Activated CD4-positive, CD25-positive, alpha-beta regulatory T cell (primary cell): ENCODE measurements at regions not wholly inside any gene's neighbourhood (a gene's known extent, or its start where the extent isn't known, plus 50 kb on each side); places are given as distances from the start of the nearest gene placed in this dataset.

Experiments
- DNase-seq, 4 experiments: peaks; one replicate each; lab custom pipeline; 2025; lab: John Stamatoyannopoulos, UW

DNA sequence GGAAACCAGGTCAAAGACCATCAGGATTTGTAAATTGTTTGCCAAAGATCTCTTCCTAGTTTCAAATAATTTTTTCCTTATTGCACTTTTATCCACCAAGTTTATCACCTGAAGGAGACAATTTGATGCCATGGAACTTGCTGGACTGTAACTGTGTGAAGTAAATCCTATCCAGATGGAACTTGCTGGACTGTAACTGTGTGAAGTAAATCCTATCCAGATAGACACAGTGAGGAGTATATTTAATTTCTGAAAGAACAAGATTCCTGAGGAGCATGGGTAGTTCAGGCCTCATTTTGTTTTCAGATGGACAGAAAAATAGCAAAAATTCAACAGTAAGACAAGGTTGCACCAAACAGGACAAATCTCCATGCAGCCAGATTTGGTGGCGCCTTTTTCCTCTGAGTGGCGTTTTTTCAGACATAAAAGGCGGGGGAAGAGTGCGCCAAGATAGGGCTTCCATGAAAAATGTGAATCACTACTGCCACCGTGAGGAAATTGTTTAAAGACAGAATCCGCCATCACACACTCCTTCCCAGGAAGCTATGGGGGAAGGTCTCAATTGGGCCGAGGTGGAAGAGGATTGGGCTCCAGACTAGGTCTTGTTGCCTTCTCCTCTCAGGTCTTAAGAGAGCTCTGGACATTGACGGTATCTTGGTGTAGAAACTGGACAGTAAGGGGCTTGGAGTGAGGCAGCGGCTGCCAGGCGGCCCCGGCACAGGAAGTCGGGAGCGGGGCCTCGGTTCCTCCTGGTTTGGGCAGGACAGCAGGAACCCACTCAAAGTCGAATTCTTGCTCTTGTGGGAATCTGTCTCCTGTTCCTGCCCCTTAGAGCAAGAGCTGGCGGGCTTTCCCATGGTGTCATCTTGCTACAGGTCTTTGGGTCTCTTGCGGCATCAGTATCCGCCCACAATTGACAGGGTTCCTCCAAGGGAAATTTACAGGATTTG lies 234.7 kb downstream of the OR13H1 start:
- no peak for DNase-seq

DNA sequence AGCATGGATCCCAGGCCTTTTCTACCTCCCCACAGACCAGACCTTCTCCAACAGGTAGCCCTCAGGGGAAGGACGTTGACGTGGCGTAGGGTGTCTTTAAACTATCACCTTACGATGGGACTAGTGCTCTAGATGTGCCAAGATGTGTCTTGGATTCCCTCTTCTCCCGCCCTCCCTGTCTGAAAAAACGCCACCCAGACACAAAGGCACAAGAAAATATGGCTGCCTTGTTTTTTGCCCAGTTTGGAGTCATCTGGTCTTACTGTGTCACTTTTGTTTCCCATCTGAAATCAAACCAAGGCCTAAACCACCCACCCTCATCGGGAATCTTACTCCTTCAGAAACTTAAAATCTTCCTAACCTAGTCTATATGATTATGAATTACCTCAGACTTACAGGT lies 235.4 kb downstream of the OR13H1 start:
- DNase-seq, result no peak

DNA sequence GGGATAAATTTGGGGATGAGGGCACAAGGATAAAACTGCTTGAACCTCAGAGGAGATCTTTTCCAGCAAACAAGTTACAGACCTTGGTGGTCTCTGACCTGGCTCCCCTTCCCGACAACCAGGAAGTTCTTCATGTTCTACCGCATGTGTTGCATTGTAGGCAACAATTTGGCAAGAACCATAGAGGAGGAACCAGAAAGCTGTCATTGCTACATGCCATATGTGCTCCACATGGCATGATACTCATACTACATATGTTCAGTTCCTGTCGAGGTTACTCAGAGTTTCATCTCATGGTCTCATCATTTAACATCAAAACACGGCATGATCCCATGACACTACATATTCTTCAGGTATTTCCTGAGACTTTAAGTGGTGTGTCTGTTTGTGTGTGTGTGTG lies 235.9 kb downstream of the OR13H1 start:
- no peak for DNase-seq

DNA sequence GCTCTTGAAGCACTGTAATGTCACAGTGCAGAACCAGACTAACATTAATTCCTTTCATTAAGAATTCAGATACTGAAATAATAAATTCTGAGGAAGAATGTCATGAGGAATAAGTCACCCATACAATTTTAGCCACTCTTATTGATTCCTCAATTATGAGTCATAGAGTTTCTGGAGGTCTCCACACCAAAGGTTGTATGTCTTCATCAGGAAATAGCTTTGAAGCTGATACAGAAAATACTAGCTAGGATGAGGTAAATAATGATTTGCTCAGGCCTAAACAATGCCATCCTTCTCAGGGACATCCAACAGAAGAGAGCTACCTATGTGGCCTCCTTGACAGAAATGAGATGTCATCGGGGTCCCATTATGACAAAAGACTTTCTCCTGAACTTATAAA lies 238.8 kb downstream of the OR13H1 start:
- no peak for DNase-seq

DNA sequence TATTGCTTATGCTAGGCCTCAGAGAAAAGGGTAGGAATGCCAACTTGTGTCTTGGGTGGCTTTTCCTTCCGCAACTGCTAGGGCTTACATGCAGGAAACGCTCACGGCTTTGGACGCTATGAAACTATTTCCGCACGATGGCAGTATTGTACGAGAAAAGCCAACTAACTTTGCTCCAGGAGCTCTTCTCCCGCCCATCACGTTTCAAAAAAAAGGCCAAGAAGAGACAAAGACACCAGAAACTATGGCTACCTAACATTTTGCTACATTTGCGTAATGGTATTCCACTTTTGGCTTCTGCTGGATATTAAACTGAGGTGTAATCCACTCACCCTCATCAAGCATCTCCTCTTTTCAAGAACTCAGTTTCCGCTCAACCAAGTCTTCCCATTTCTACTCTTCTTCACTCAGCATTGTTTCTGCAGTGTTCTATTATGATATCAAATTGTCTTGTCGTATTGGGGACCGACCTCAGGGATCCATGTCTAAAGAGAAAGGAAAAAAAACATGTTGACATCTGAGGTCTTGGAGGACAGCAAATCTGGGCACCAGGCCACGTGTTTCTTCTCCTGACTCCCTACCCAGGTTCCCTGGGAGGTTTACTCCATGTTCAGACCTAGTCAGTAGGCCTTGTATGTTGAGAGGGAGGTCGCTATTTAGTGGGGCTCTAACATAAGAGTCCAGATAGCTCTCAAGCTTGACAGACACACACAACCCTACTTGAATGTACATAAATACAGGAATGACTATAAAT lies 239.4 kb upstream of the STK26 start:
- no peak for DNase-seq

DNA sequence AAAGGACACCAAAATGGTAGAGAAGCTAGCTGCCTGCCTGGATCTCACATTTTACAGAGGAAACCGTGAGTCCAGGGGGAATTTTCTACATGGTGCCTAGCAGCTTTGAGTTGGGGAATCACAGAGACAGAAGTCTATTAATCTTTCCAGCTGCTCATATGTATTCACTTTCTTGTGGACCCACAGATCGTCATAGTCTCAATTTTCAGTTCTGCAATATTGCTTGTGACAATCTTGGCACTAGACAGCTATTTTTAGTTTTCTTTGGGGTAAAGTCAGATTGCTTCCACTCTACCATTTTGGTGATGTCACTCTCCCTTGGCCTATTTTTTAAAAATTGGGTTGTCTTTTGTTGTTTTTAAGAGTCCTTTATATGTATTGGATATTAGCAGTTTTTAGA lies 233.4 kb upstream of the STK26 start:
- no peak for DNase-seq

DNA sequence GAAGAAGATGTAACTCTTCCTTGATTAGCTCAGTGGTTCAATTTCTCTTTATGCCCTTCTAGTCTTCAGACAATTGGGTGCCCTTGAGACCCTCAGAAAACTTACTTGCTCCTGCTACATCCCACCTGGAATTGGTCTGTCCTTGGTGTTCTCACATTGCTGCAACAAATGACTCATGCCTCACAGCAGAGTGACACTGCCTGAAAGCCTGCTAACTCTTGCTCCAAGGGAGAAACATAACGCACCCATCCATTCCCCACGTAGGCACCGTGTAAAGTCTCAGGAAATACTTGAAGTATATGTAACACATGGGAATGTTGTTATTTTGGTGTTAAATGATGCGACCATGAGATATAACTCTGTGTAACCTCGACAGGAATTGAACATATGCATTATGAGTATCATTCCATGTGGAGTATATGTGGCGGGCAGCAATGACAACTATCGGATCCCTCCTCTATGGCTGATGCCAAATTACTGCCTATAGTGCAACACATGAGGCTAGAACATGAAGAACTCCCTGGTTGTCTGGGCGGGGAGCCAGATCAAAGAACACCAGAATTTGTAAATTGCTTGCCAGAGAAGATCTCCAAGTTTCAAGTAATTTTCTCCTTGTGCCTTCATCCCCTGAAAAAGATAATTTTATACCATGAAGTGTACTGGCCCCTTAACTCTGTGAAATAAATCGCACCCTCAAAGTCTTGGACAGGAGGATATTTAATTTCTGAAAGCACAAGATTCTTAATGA lies 231.3 kb upstream of the STK26 start:
- DNase-seq, result no peak

DNA sequence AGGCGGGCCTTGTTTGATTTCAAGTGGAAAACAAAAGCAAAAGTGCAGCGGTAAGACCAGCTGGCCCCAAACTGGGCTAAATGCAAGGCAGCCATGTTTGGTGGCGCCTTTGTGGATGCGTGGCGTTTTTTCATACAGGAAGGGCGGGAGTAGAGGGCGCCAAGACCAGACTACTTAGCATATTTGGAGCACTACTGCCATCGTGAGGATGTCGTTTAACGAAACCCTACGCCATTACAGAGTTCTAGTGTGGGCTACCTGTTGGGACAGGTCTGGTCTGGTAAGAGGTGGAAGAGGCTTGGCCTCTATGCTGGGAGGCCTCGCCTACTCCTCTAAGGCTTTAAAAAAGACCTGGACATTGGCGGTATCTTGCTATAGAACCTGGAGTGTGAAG lies 230.7 kb upstream of the STK26 start:
- no peak for DNase-seq

DNA sequence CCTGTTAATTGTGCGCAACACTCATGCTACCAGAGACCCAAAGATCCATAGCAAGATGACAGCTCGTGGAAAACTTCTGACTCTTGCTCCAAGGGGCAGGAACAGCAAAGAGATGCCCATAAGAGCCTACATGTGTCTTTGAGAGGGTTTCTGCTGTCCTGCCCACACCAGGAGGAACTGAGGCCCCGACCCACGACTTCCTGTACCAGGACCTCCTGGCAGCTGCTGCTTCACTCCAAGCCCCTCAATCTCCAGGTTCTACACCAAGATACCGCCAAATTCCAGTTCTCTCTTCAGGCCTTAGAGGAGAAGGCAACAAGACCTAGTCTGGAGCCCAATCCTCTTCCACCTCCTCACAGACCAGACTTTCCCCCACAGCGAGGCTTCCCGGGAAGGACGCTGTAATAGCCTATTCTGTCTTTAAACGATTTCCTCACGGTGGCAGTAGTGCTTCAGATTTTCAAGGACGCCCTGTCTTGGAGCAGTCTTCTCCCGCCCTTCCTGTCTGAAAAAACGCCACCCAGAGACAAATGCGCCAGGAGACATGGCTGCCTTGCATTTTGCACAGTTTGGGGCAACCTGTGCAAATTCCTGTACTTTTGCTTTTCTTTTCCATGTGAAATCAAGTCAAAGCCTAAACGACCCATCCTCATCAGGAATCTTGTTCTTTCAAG lies 230.2 kb upstream of the STK26 start:
- no peak for DNase-seq

DNA sequence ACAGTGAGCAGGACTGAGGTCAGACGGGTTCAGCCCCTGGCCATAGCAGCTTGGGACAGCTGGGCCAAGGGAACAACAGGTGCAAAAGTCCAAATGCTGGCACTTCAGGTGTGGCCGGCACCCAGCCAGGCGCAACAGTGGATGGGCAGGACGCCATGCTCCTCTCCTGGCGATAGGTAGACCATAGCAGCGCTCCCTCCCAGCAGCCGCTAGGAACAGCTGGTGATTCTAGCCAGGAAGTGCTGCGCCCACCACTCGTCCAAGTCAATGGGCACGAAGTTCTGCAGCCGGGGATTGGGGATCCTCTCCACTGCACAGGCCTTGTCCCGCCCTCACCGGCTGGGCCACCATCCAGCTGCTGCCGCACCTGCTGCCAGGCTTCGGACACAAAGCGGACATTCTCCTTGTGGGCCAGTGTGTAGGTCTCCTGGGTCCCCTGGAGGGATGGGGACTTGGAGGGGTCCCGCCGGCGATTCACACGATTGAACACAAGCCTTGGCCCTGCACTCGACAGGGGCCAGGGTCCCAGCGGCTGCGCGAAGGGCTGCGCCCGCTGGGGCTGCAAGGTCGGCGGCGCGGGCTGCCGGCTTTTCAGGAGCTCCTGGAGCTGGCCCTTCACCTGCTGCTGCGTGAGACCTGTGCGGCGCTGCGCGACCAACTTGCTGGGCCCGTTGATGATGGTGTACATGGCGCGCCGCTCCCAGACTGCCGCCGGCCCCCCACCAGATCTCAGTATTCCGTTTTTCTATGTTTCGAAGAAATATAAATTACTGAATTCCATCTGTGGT lies 227.5 kb upstream of the STK26 start:
- no peak for DNase-seq

DNA sequence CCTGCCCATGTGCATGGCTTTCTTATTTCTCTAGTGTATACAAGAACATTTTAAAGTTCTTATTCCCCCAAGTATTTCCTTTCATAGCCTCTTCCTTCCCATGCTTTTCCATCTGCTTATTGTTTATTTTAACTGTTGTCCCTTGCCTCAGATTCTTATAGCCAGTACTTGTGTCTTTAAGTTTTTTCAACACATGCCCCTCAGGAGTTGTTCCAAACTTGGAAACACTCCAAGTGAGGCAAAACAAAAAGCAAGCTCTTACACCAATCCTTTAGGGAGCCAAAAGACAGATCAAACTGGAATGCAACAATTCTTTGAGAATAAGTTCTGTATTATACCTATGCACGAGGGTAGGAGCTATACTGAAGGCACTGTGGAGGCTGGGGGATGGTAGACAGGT lies 222.0 kb upstream of the STK26 start:
- DNase-seq, result no peak

DNA sequence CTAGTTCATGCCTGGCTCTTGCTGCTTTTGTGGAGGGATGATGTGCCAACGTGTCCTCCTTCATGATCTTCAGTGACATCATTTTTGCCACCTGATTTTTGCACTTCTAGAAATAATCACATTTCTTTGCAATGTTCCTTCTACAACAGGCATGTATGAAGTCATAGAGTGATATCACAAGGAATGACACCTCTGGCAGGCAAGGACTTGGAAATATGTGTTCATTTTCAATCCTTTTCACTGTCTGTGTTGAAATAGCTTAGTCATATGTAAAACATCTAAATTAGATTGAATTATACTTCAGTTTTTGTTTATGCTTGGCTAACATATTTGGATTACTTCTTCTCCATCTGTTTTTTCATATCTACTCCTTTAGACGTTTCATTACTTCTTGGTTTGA lies 221.2 kb upstream of the STK26 start:
- no peak for DNase-seq

DNA sequence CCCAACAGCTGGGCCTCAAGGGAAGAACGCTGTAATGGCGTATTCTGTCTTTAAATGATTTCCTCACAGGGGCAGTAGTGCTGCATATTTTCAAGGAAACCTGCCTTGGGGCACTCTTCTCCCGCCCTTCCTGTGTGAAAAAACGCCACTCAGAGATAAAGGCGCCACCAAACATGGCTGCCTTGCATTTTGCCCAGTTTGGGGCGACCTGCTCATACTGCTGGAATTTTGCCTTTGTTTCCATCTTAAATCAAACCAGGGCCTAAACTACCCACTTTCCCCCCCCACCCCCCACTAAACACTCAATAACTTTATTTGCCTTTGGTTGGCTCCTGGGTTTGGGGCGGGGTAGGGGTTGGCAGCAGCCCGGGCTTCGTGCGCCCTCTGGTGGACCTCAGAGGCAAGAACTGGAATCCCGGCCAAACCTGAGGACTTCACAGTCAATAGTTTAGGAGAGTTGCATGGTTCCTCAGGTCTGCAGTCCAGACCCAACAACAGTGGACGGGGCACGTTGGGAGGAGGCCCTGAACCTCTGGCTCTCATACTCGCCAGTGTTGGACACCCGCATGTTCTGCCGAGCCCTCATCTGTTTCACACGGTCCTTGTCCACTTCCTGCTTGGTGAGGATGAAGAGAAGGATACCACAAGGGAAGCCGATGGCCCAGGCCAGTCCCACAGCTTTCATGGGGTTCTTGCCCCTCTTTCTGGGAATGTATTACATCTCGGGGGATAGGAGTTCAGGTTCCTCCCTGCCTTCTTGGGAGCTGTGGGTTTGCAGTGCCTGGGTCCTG lies 220.1 kb upstream of the STK26 start:
- peak in 1 of 4 experiments; percentile 0 for DNase-seq

DNA sequence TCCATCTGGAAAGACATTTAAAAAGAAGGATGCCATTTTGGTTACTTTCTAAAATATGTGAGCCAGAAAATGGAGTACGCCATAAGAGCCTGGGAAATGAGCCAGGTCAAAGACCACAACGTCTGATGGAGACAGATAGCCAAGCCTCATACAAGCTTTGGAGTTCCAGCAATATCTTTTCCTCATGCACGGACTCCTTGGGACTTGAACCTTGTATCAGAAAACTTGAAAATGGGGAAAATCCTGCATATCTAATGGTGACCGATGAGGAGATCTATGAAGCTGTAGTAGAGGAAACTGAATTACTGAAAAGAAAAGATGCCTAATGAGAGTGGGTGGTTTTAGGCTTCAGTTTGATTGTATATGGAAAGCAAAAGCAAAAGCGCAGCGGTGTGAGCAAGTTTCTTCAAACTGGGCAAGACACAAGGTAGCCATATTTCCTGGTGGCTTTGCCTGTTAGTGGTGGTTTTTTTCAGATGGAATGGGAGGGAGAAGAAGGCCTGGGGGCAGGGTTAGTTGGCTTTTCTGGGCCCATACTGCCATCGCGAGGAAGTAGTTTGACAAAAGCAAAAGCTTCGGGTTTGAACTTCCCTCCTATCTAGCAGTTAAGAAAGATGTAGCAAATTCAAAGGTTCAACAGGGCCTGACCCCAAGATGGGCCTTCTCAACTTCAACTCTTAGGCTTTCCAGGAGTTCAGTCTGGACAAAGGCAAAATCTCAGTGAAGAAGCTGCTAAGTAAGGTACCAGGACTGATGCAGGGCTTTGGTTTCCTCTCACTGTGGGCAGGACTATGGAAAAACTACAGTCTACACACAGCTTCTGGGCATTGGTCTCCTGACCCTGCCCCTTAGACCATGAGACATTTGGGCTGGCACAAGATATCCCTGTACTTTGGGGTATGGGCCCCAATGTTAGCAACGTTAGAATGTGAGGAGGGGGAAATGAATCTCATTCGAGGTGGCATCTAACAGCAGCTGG lies 210.0 kb upstream of the STK26 start:
- DNase-seq, result peak; percentile 0 to 26 (median 20)

DNA sequence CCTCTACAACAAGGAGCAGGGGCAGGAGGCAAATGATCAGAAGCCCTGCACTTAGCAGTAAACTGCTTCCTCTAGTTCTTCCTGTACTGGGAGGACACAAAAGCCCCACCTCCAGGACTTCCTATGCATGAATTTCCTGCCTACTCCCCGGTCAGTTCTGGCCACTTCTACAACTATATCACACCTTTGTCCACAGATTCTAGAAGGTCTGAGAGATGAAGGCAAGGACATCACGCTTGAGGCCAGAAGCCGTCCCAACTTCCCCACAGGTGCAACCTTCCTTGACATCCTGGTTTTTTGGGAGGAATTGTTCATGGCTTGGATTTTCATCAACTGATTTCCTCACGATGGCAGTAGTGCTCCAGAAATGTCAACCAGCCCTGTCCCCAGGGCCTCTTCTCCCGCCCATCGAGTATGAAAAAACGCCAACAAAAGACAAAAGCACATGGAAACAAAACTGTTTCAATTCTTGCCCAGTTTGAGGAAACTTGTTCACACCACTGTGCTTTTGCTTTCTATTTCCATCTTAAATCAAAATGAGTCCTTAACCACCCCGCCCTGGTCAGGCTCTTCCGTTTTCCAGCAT lies 206.5 kb upstream of the STK26 start:
- peak; percentile 2 to 27 (median 12) for DNase-seq

DNA sequence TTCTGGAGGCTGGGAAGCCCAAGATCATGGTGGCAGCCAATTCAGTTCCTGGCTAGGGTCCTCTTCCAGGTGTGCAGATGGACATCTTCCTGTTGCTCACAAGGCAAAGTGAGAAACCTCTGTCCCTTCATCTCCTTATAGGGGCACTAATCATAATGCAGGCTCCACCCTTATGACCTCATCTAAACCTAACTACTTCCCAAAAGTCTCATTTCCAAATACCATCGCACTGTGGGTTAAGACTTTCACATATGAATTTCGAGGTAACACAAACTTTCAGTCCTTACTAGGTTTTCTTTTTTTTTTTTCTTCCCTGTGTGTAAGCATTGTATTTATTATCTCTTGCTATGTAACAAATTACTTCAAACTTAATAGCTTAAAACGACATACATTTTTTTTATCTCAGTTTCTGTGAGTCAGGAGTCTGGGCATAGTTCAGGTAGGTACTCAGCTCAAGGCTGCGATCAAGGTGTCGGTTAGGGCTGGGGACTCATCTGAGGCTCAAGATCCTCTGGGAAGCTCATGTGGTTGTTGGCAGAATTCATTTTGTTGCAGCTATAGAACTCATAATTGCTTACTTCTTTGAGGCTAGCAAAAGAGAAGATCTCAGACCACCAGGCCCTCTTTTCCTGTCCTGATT lies 204.7 kb upstream of the STK26 start:
- DNase-seq, result no peak

DNA sequence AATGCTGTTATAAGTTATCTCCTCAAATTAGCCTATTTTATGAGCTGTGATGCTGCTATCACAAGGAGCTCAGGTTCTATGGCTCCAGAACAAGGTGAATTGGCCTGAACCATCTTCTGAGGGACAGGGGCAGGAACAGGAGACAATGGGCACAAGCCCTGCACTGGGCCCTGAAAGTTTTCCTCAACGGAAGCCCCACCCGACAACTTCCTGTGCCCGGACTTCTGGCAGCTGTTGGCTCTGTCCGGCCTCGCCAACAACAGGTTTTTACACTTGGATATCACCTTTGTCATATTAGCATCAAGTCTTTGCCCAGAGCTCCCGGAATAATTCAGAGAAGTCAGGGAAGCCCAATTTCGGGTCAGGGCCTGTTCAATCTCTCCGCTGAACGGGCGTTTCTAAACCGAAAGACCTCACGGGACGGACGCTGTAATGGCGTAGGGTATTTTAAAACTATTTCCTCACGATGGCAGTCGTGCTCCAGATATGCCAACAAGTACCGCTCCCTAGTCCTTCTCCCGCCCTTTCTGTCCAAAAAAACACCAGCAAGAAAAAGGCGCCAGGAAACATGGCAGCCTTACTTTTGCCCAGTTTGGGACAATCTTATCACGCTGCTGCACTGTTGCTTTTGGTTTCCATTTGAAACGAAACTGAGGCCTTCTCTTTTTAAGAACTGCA lies 201.0 kb upstream of the STK26 start:
- DNase-seq, result no peak

DNA sequence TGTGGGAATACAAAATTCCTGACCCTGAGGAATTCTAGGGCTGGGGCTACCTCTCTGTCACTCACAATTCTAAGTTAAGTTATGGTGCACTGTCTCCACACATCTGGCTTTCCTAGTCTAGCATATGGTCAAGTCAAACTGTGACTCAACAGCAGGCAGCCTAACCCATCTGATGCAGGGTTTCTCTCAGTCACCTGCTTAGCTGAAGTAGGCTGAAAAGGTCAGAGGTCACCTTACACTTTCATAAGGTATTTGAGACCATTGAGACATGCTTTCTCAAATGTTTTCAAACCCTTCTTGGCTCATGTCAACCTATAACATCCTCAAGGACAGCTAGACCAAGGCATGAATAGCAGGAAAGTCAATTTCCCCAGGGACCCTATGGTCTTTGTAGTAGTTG lies 196.5 kb upstream of the STK26 start:
- no peak for DNase-seq
